OCI-LY7 (cell line): ENCODE measurements at regions not wholly inside any gene's neighbourhood (a gene's known extent, or its start where the extent isn't known, plus 50 kb on each side); places are given as distances from the start of the nearest gene placed in this dataset.

ENCODE experiments used
- CTCF ChIP-seq: fragments of 200-600 bp; sonication (generic); conservative IDR thresholded peaks from 2 replicates; pipeline ENCODE4 v1.5.1; 2014; ENCODE audit warnings: mild to moderate bottlenecking, antibody characterized with exemption, low read length, moderate library complexity, mixed read lengths
- EZH2phosphoT487 ChIP-seq: fragments of 200-600 bp; sonication (generic); IDR thresholded peaks from 2 replicates; pipeline ENCODE4 v1.6.1; 2018; ENCODE audit warnings: low read depth, borderline replicate concordance, mild to moderate bottlenecking, mixed run types, antibody characterized with exemption, low read length, moderate library complexity, mixed read lengths

GRCh38 chr19:30092721-30093569, 150.9 kb downstream of the URI1 start:
- TF ChIP-seq EZH2phosphoT487 (no peak), CTCF (no peak)
